KMS-11 (cell line): ENCODE measurements at regions not wholly inside any gene's neighbourhood (a gene's known extent, or its start where the extent isn't known, plus 50 kb on each side); places are given as distances from the start of the nearest gene placed in this dataset.
A peak's percentile ranks its signal among the peaks of the same experiment; 100 is the strongest.

Experiments
- H2AFZ ChIP-seq: fragments of 200-600 bp; sonication (generic); 2 replicates; pipeline ENCODE4 v1.6.1; 2016; ENCODE audit warnings: antibody characterized with exemption, mixed run types, low read depth
- H3K27ac ChIP-seq: fragments of 200-600 bp; sonication (generic); 2 replicates; pipeline ENCODE4 v1.6.1; 2016; ENCODE audit warnings: mild to moderate bottlenecking, mixed run types
- H3K27me3 ChIP-seq: fragments of 200-600 bp; sonication (generic); 2 replicates; pipeline ENCODE4 v1.6.1; 2017; ENCODE audit warnings: mild to moderate bottlenecking, low read depth, mixed run types, moderate library complexity; ENCODE audit not compliant: insufficient read depth
- H3K36me3 ChIP-seq: fragments of 200-600 bp; sonication (generic); 2 replicates; pipeline ENCODE4 v1.6.1; 2017; ENCODE audit warnings: mild to moderate bottlenecking, mixed run types; ENCODE audit not compliant: insufficient read depth
- H3K4me1 ChIP-seq: fragments of 200-600 bp; sonication (generic); 2 replicates; pipeline ENCODE4 v1.6.1; 2016; ENCODE audit warnings: mild to moderate bottlenecking, low read depth, mixed run types; ENCODE audit not compliant: poor library complexity, severe bottlenecking
- H3K4me2 ChIP-seq: fragments of 200-600 bp; sonication (generic); 2 replicates; pipeline ENCODE4 v1.7.0; 2016; ENCODE audit warnings: mild to moderate bottlenecking, mixed run types
- H3K4me3 ChIP-seq: fragments of 200-600 bp; sonication (generic); IDR thresholded peaks from 2 replicates; pipeline ENCODE4 v1.6.1; 2017; ENCODE audit warnings: low read depth, low read length, mixed read lengths; ENCODE audit not compliant: insufficient read depth
- H3K79me2 ChIP-seq: fragments of 200-600 bp; sonication (generic); 2 replicates; pipeline ENCODE4 v1.6.1; 2016; ENCODE audit warnings: low read depth, mixed run types; ENCODE audit not compliant: insufficient read depth
- H3K9ac ChIP-seq: fragments of 200-600 bp; sonication (generic); 2 replicates; pipeline ENCODE4 v1.6.1; 2016; ENCODE audit warnings: mild to moderate bottlenecking, mixed run types
- H4K20me1 ChIP-seq: fragments of 200-600 bp; sonication (generic); 2 replicates; pipeline ENCODE4 v1.6.1; 2016; ENCODE audit warnings: mild to moderate bottlenecking, mixed run types; ENCODE audit not compliant: insufficient read depth
- TF ChIP-seq, protein P1 (sequence below): fragments of 200-600 bp; sonication (generic); conservative IDR thresholded peaks from 2 replicates; pipeline ENCODE4 v1.6.1; 2017; ENCODE audit warnings: low read depth, mild to moderate bottlenecking, antibody characterized with exemption, low read length, moderate library complexity, mixed read lengths

GRCh38 chr4:136651278-136651667 lies 881.0 kb downstream of the PCDH18 start:
- Histone ChIP-seq H4K20me1 (no peaks in the 10 kb centered on the region), H3K4me2 (peak overlapping the region; percentile 37; the same call in 1 of the 2 replicates), H3K4me3 (no peak overlapping the region), H3K36me3 (no peaks in the 10 kb centered on the region), H3K9ac (no peak overlapping the region), H2AFZ (no peak overlapping the region), H3K27me3 (no peaks in the 10 kb centered on the region), H3K79me2 (no peaks in the 10 kb centered on the region), H3K27ac (no peak overlapping the region), H3K4me1 (peaks cover 19% of the 10 kb centered on the region)
- TF ChIP-seq, protein P1, sequence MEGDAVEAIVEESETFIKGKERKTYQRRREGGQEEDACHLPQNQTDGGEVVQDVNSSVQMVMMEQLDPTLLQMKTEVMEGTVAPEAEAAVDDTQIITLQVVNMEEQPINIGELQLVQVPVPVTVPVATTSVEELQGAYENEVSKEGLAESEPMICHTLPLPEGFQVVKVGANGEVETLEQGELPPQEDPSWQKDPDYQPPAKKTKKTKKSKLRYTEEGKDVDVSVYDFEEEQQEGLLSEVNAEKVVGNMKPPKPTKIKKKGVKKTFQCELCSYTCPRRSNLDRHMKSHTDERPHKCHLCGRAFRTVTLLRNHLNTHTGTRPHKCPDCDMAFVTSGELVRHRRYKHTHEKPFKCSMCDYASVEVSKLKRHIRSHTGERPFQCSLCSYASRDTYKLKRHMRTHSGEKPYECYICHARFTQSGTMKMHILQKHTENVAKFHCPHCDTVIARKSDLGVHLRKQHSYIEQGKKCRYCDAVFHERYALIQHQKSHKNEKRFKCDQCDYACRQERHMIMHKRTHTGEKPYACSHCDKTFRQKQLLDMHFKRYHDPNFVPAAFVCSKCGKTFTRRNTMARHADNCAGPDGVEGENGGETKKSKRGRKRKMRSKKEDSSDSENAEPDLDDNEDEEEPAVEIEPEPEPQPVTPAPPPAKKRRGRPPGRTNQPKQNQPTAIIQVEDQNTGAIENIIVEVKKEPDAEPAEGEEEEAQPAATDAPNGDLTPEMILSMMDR = no peak

DNA sequence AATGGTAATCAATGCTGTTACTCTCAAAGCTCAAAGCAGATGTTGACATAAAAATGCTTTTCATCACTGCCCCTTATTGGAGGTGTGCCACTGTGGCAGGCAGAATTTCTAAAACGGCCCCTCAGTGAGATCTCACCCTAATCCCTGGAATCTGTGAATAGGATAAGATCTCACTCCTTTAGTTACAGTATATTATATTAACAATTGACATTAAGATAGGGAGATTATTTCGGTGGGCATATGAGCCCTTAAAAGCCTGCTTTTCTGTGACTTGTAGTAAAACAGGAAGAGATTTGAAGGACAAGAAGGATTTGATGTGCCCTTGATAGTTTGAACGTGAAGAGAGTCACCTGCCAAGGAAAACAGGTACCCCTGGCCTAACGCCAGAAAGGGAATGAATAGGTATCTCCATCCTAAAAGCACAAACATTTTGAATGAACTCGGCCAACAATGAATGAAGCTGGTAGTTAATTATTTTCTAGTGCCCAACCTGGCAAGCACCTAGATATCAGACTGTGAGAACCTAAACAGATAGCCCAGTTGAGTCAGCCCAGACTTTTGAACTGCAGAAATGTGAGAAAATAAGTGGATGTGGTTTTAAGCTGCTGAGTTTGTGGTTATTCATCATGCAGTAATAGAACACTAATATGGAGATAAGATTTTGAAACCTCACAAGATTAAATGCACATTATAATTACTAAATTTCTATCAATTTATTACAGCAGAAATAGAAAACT lies 881.6 kb downstream of the PCDH18 start:
- Histone ChIP-seq H3K4me1 (peaks cover 19% of the 10 kb centered on the region), H3K9ac (no peak overlapping the region), H2AFZ (no peak overlapping the region), H4K20me1 (no peaks in the 10 kb centered on the region), H3K27me3 (no peaks in the 10 kb centered on the region), H3K27ac (no peak overlapping the region), H3K4me3 (no peak overlapping the region), H3K79me2 (no peaks in the 10 kb centered on the region), H3K4me2 (peak overlapping the region; percentile 37; the same call in 1 of the 2 replicates), H3K36me3 (no peaks in the 10 kb centered on the region)
- TF ChIP-seq, protein P1 = no peak

DNA sequence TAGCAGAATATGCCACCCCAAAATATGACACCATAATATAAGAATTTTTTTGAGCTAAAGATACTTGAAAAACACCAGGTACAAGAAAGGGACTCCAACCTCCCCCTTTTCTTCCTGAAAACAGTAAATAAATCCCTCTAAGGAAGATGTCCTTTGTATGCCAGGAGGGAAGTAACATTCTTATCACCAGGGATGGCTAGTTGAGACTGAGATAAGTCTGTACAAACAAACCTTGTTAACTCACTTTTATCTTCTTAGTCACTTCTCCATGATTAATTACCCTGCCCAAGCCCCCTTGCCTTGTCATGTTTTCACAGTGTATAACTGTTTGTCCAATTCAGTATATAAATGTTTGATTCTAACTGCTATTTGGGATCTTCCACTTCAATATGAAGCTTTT lies 888.0 kb downstream of the PCDH18 start:
- no peak overlapping the region for H3K27ac ChIP-seq
- H3K79me2 ChIP-seq = no peaks in the 10 kb centered on the region
- H3K4me2 ChIP-seq = no peak overlapping the region
- H3K4me1 ChIP-seq = no peaks in the 10 kb centered on the region
- H2AFZ ChIP-seq = no peak overlapping the region
- no peaks in the 10 kb centered on the region for H3K27me3 ChIP-seq
- H3K4me3 ChIP-seq = no peak overlapping the region
- no peak overlapping the region for H3K9ac ChIP-seq
- H3K36me3 ChIP-seq = no peaks in the 10 kb centered on the region
- H4K20me1 ChIP-seq = no peaks in the 10 kb centered on the region
- TF ChIP-seq, protein P1 = no peak

GRCh38 chr4:136643416-136643815 lies 888.9 kb downstream of the PCDH18 start:
- Histone ChIP-seq H3K36me3 (no peaks in the 10 kb centered on the region), H3K9ac (no peak overlapping the region), H3K4me3 (no peak overlapping the region), H2AFZ (no peak overlapping the region), H3K27me3 (no peaks in the 10 kb centered on the region), H3K4me2 (no peak overlapping the region), H3K79me2 (no peaks in the 10 kb centered on the region), H3K4me1 (no peaks in the 10 kb centered on the region), H3K27ac (no peak overlapping the region), H4K20me1 (no peaks in the 10 kb centered on the region)
- TF ChIP-seq, protein P1 = no peak
